SK-N-SH treated with all-trans-retinoic acid at 6 μM for 48 hours (cell line): ENCODE measurements at regions not wholly inside any gene's neighbourhood (a gene's known extent, or its start where the extent isn't known, plus 50 kb on each side); places are given as distances from the start of the nearest gene placed in this dataset.

Experiments used
- ATAC-seq: fragments of 200-7000 bp; cut with Tn5 transposase; 3 replicates; pipeline ENCODE4 v1.9.1; 2020; ENCODE audit warnings: mild to moderate bottlenecking, moderate library complexity
- ARNTL ChIP-seq: fragments of 450-650 bp; formaldehyde crosslinking; IDR thresholded peaks from 2 replicates; pipeline ENCODE4 v1.5.0; 2020; ENCODE audit warnings: low read depth, mild to moderate bottlenecking, moderate library complexity, borderline replicate concordance
- BACH2 ChIP-seq: fragments of 250-450 bp; sonication (Bioruptor Pico); IDR thresholded peaks from 2 replicates; pipeline ENCODE4 v1.9.0; 2021; ENCODE audit warnings: mild to moderate bottlenecking, borderline replicate concordance
- CSDC2 ChIP-seq: fragments of 250-450 bp; sonication (Bioruptor Pico); IDR thresholded peaks from 2 replicates; pipeline ENCODE4 v1.5.0; 2020; ENCODE audit warnings: mild to moderate bottlenecking, moderate library complexity
- CSRNP3 ChIP-seq: fragments of 250-450 bp; sonication (Bioruptor Pico); IDR thresholded peaks from 2 replicates; pipeline ENCODE4 v1.5.1; 2021; ENCODE audit warnings: mild to moderate bottlenecking, moderate library complexity
- ESRRG ChIP-seq: fragments of 250-450 bp; sonication (Bioruptor Pico); IDR thresholded peaks from 2 replicates; pipeline ENCODE4 v1.6.1; 2021; ENCODE audit warnings: mild to moderate bottlenecking
- GLIS3 ChIP-seq: fragments of 250-450 bp; sonication (Bioruptor Pico); IDR thresholded peaks from 2 replicates; pipeline ENCODE4 v1.5.0; 2020; ENCODE audit warnings: mild to moderate bottlenecking, moderate library complexity
- ISL1 ChIP-seq: fragments of 250-450 bp; sonication (Bioruptor Pico); IDR thresholded peaks from 2 replicates; pipeline ENCODE4 v2.1.2; 2022; ENCODE audit warnings: mild to moderate bottlenecking, moderate library complexity
- OSR1 ChIP-seq: fragments of 250-450 bp; sonication (Bioruptor Pico); IDR thresholded peaks from 2 replicates; pipeline ENCODE4 v1.8.0; 2022; ENCODE audit warnings: moderate library complexity, mild to moderate bottlenecking, inconsistent platforms
- SNAI2 ChIP-seq: fragments of 250-450 bp; sonication (Bioruptor Pico); IDR thresholded peaks from 2 replicates; pipeline ENCODE4 v1.5.0; 2020; ENCODE audit warnings: mild to moderate bottlenecking, moderate library complexity
- TCF4 ChIP-seq: fragments of 250-450 bp; sonication (Bioruptor Pico); IDR thresholded peaks from 2 replicates; pipeline ENCODE4 v1.8.0; 2021; ENCODE audit warnings: mild to moderate bottlenecking, moderate library complexity, borderline replicate concordance
- TOX ChIP-seq: fragments of 250-450 bp; sonication (Bioruptor Pico); IDR thresholded peaks from 2 replicates; pipeline ENCODE4 v1.8.0; 2021; ENCODE audit warnings: mild to moderate bottlenecking, moderate library complexity, borderline replicate concordance
- TSHZ2 ChIP-seq: fragments of 250-450 bp; sonication (Bioruptor Pico); IDR thresholded peaks from 2 replicates; pipeline ENCODE4 v1.5.0; 2020; ENCODE audit warnings: mild to moderate bottlenecking, moderate library complexity
- ZFP3 ChIP-seq: fragments of 250-450 bp; sonication (Bioruptor Pico); IDR thresholded peaks from 2 replicates; pipeline ENCODE4 v1.5.0; 2020; ENCODE audit warnings: mild to moderate bottlenecking, moderate library complexity
- ZNF70 ChIP-seq: fragments of 450-650 bp; formaldehyde crosslinking; IDR thresholded peaks from 2 replicates; pipeline ENCODE4 v1.5.0; 2020; ENCODE audit warnings: mild to moderate bottlenecking, moderate library complexity
- TF ChIP-seq, protein P1 (sequence below): fragments of 250-450 bp; sonication (Bioruptor Pico); IDR thresholded peaks from 2 replicates; pipeline ENCODE4 v1.5.1; 2020; ENCODE audit warnings: low read depth, mild to moderate bottlenecking, moderate library complexity
- TF ChIP-seq, protein P2 (sequence below): fragments of 250-450 bp; sonication (Bioruptor Pico); IDR thresholded peaks from 2 replicates; pipeline ENCODE4 v1.8.0; 2020; ENCODE audit warnings: mild to moderate bottlenecking, moderate library complexity, borderline replicate concordance

- TF ChIP-seq CSDC2, result no peak
- TF ChIP-seq CSRNP3 (CRISPR knock-in tag), result no peak
- TF ChIP-seq BACH2 (CRISPR knock-in tag), result no peak
- no peak for TF ChIP-seq TSHZ2
Measured at GRCh38 chr5:3143382-3143781, 391.9 kb upstream of the IRX2 start (continued).

- TF ChIP-seq SNAI2 (CRISPR knock-in tag) (no peak), BACH2 (CRISPR knock-in tag) (no peak), GLIS3 (CRISPR knock-in tag) (no peak), CSRNP3 (CRISPR knock-in tag) (no peak), TOX (no peak), ISL1 (CRISPR knock-in tag) (no peak)
- no peak for ATAC-seq
Measured at GRCh38 chr5:3142261-3143027, 391.0 kb upstream of the IRX2 start.

DNA sequence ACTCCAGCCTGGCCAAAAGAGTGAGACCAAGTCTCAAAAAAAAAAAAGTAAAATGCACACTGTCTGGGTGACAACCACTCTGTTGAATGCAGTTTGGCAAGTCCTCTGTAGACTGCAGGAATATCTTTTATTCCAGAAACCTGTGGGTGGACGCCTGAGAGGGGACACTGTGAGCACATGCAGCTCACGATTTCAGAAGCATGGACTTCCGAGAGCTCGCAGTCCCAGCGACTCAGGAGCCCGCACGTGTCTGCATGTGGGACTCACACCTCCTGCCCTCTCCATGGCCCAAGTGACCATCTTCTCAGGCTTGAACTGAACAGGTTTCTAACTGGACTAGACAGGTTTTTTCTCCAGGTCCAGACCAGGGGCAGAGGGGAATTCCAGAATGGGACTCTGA, 388.6 kb upstream of the IRX2 start:
- TF ChIP-seq, protein P1, sequence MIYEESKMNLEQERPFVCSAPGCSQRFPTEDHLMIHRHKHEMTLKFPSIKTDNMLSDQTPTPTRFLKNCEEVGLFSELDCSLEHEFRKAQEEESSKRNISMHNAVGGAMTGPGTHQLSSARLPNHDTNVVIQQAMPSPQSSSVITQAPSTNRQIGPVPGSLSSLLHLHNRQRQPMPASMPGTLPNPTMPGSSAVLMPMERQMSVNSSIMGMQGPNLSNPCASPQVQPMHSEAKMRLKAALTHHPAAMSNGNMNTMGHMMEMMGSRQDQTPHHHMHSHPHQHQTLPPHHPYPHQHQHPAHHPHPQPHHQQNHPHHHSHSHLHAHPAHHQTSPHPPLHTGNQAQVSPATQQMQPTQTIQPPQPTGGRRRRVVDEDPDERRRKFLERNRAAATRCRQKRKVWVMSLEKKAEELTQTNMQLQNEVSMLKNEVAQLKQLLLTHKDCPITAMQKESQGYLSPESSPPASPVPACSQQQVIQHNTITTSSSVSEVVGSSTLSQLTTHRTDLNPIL (CRISPR knock-in tag), result no peak
- no peak for TF ChIP-seq ZFP3
- no peak for TF ChIP-seq ESRRG (CRISPR knock-in tag)
- no peak for ATAC-seq

- ATAC-seq, result no peak
- TF ChIP-seq, protein P2, sequence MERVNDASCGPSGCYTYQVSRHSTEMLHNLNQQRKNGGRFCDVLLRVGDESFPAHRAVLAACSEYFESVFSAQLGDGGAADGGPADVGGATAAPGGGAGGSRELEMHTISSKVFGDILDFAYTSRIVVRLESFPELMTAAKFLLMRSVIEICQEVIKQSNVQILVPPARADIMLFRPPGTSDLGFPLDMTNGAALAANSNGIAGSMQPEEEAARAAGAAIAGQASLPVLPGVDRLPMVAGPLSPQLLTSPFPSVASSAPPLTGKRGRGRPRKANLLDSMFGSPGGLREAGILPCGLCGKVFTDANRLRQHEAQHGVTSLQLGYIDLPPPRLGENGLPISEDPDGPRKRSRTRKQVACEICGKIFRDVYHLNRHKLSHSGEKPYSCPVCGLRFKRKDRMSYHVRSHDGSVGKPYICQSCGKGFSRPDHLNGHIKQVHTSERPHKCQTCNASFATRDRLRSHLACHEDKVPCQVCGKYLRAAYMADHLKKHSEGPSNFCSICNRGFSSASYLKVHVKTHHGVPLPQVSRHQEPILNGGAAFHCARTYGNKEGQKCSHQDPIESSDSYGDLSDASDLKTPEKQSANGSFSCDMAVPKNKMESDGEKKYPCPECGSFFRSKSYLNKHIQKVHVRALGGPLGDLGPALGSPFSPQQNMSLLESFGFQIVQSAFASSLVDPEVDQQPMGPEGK (CRISPR knock-in tag), result no peak
- no peak for TF ChIP-seq ZNF70 (CRISPR knock-in tag)
- TF ChIP-seq, all 23 proteins: peak for 0
Measured at GRCh38 chr5:3139499-3139931, 388.0 kb upstream of the IRX2 start.

- TF ChIP-seq ISL1 (CRISPR knock-in tag) (no peak), BACH2 (CRISPR knock-in tag) (no peak), ARNTL (CRISPR knock-in tag) (no peak), CSDC2 (no peak), ZNF70 (CRISPR knock-in tag) (no peak), TCF4 (CRISPR knock-in tag) (no peak), OSR1 (no peak), ESRRG (CRISPR knock-in tag) (no peak)
- TF ChIP-seq, protein P2 (CRISPR knock-in tag), result no peak
- no peak for ATAC-seq
Measured at GRCh38 chr5:3131161-3131560, 379.7 kb upstream of the IRX2 start.
